ENCODE measurements at regions not wholly inside any gene's neighbourhood (a gene's known extent, or its start where the extent isn't known, plus 50 kb on each side); places are given as distances from the start of the nearest gene placed in this dataset.
"Not testable (repeated sequence)": the region's sequence is repeated elsewhere in the genome, so short reads cannot be mapped to it uniquely, and the experiment has no call there.

- no peak for ATAC-seq
- no peak for DNase-seq (ENCODE audit: low spot score)
These were observed 124.7 kb downstream of the HNRNPD start for GRCh38 chr4:82248903-82249632.

GRCh38 chr4:82247629-82248028, 126.2 kb downstream of the HNRNPD start:
- DNase-seq (ENCODE audit: low spot score) (no peak), ATAC-seq (no peak)

- ATAC-seq = no peak
- DNase-seq (ENCODE audit: low spot score) = no peak
These were observed 126.6 kb downstream of the HNRNPD start for GRCh38 chr4:82247171-82247570.

- no peak for ATAC-seq
- DNase-seq (ENCODE audit: low spot score) = no peak
These were observed 132.3 kb downstream of the HNRNPD start for GRCh38 chr4:82241534-82241933.

GRCh38 chr4:82240410-82240809, 133.4 kb downstream of the HNRNPD start:
- no peak for ATAC-seq
- no peak for DNase-seq (ENCODE audit: low spot score)

- DNase-seq (ENCODE audit: low spot score); ATAC-seq: not testable (repeated sequence)
These were observed 136.6 kb downstream of the HNRNPD start for GRCh38 chr4:82237142-82237541.

- DNase-seq (ENCODE audit: low spot score) = no peak
- ATAC-seq = no peak
These were observed 138.4 kb downstream of the HNRNPD start for GRCh38 chr4:82235346-82235745.

- no peak for DNase-seq (ENCODE audit: low spot score)
- no peak for ATAC-seq
These were observed 140.9 kb downstream of the HNRNPD start for GRCh38 chr4:82232891-82233290.

GRCh38 chr4:82231806-82232205, 142.0 kb downstream of the HNRNPD start:
- ATAC-seq = no peak
- no peak for DNase-seq (ENCODE audit: low spot score)

- DNase-seq (ENCODE audit: low spot score) = no peak
- ATAC-seq = no peak
These were observed 143.5 kb downstream of the HNRNPD start for GRCh38 chr4:82230306-82230705.

GRCh38 chr4:82225030-82225429, 148.8 kb downstream of the HNRNPD start:
- DNase-seq (ENCODE audit: low spot score) (no peak), ATAC-seq (no peak)

GRCh38 chr4:82223715-82224114, 150.1 kb downstream of the HNRNPD start:
- DNase-seq (ENCODE audit: low spot score) (no peak), ATAC-seq (peak; percentile 46)

GRCh38 chr4:82219346-82219745, 154.4 kb downstream of the HNRNPD start:
- DNase-seq (ENCODE audit: low spot score) = no peak
- ATAC-seq = no peak

- DNase-seq (ENCODE audit: low spot score) = no peak
These were observed 155.6 kb downstream of the HNRNPD start for GRCh38 chr4:82217986-82218715.

GRCh38 chr4:82216219-82216618, 157.6 kb downstream of the HNRNPD start:
- ATAC-seq = no peak

More at GRCh38 chr4:82217986-82218715, 155.6 kb downstream of the HNRNPD start:
- ATAC-seq = no peak

GRCh38 chr4:82215800-82216199, 158.0 kb downstream of the HNRNPD start:
- ATAC-seq = no peak
- DNase-seq (ENCODE audit: low spot score) = no peak

More at GRCh38 chr4:82216219-82216618, 157.6 kb downstream of the HNRNPD start:
- no peak for DNase-seq (ENCODE audit: low spot score)

- ATAC-seq (no peak), DNase-seq (ENCODE audit: low spot score) (no peak)
These were observed 158.8 kb downstream of the HNRNPD start for GRCh38 chr4:82215039-82215438.

- DNase-seq (ENCODE audit: low spot score) (no peak), ATAC-seq (no peak)
These were observed 160.0 kb downstream of the HNRNPD start for GRCh38 chr4:82213485-82214417.

GRCh38 chr4:82201805-82202641, 171.8 kb downstream of the HNRNPD start:
- no peak for DNase-seq (ENCODE audit: low spot score)
- ATAC-seq = peak; percentile 78

GRCh38 chr4:82201303-82201702, 172.5 kb downstream of the HNRNPD start:
- DNase-seq (ENCODE audit: low spot score) (no peak), ATAC-seq (peak; percentile 37)

Measured in left lobe of liver (tissue), 2 donors.